PFSK-1 (cell line): ENCODE measurements at regions not wholly inside any gene's neighbourhood (a gene's known extent, or its start where the extent isn't known, plus 50 kb on each side); places are given as distances from the start of the nearest gene placed in this dataset.

Source experiments
- TAF1 ChIP-seq: IDR thresholded peaks from 2 replicates; pipeline ENCODE4 v1.6.1; 2012; ENCODE audit warnings: low read length, control low read depth, borderline replicate concordance; ENCODE audit not compliant: insufficient read depth
- TF ChIP-seq, protein P1 (sequence below), 2 experiments: IDR thresholded peaks; 2 replicates each; pipeline versions ENCODE4 v1.6.1 to v1.8.0; 2011 to 2012; ENCODE audit warnings: low read depth in 2 of 2, low read length in 2 of 2, control low read depth in 1 of 2, inconsistent platforms in 1 of 2, mild to moderate bottlenecking in 1 of 2, moderate library complexity in 1 of 2; ENCODE audit not compliant: insufficient read depth in 1 of 2

DNA sequence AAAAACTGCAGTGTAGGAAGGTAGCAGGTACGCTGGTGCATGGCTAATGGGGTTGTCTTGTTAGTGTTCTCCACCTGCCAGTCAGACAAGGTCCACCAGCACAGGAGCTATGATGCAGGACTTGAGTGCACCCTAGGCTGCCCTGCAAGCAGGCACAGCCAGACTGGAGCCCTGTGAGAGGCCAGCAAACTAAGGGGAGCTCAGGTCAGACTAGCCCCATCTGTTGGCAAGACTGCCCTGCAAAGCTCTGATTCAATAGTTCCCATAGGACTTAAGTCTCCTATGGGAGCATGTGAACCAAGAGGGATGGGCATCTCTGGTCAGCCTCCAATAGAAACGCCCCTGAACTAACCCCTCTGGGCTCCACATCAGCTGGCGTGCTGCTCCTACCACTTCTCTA, 1307.3 kb downstream of the C4orf33 start:
- TF ChIP-seq, protein P1, sequence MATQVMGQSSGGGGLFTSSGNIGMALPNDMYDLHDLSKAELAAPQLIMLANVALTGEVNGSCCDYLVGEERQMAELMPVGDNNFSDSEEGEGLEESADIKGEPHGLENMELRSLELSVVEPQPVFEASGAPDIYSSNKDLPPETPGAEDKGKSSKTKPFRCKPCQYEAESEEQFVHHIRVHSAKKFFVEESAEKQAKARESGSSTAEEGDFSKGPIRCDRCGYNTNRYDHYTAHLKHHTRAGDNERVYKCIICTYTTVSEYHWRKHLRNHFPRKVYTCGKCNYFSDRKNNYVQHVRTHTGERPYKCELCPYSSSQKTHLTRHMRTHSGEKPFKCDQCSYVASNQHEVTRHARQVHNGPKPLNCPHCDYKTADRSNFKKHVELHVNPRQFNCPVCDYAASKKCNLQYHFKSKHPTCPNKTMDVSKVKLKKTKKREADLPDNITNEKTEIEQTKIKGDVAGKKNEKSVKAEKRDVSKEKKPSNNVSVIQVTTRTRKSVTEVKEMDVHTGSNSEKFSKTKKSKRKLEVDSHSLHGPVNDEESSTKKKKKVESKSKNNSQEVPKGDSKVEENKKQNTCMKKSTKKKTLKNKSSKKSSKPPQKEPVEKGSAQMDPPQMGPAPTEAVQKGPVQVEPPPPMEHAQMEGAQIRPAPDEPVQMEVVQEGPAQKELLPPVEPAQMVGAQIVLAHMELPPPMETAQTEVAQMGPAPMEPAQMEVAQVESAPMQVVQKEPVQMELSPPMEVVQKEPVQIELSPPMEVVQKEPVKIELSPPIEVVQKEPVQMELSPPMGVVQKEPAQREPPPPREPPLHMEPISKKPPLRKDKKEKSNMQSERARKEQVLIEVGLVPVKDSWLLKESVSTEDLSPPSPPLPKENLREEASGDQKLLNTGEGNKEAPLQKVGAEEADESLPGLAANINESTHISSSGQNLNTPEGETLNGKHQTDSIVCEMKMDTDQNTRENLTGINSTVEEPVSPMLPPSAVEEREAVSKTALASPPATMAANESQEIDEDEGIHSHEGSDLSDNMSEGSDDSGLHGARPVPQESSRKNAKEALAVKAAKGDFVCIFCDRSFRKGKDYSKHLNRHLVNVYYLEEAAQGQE (IDR thresholded peaks at IDR 0.05; ENCODE audit: insufficient read depth in 1 of 2, low read depth in 2 of 2, low read length in 2 of 2), result no peak
- no peak for TF ChIP-seq TAF1
